ENCODE measurements at regions not wholly inside any gene's neighbourhood (a gene's known extent, or its start where the extent isn't known, plus 50 kb on each side); places are given as distances from the start of the nearest gene placed in this dataset.

DNA sequence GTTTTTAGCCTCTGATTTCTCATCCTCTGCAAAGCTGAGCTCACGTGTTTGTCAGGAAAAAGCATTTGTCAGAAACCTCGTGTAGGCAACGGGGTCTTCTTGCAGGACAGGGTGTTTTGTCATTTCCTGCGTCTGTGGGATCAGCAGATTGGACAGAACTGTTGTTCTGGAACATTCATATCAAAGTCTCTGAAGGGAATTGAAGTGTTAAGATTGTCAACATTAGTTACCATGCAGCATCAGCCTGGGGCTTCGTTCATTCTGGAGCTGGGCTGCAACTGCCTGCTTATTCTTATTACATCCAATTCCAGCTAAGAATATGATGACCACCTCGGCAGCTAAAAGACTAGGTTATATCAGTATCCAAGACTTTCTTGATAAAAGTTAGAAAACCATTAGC lies 71.0 kb upstream of the RALGAPA2 start:
- TF ChIP-seq POLR2A (IDR thresholded peaks at IDR 0.05) (no peak), CTCF (IDR thresholded peaks at IDR 0.05) (no peak)

Data from adrenal gland (tissue), 5 donors.